GM23338 (cell line): ENCODE measurements at regions not wholly inside any gene's neighbourhood (a gene's known extent, or its start where the extent isn't known, plus 50 kb on each side); places are given as distances from the start of the nearest gene placed in this dataset.

ENCODE experiments used
- ATAC-seq: fragments of 200-7000 bp; cut with Tn5 transposase; 3 replicates; pipeline ENCODE4 v1.9.1; 2020
- DNase-seq: peaks from one replicate; pipeline ENCODE4 v3.0.0-alpha.2; 2015; ENCODE audit warnings: low spot score
- H2AFZ ChIP-seq: fragments of 200-600 bp; sonication (generic); 2 replicates; pipeline ENCODE4 v1.8.0; 2016; ENCODE audit warnings: antibody characterized with exemption, mild to moderate bottlenecking, moderate library complexity
- H3F3A ChIP-seq: fragments of 200-600 bp; sonication (generic); replicated peaks from 2 replicates; pipeline ENCODE4 v1.8.0; 2017; ENCODE audit warnings: antibody characterized with exemption, mixed run types, low read depth
- H3K27ac ChIP-seq: fragments of 200-600 bp; sonication (generic); 2 replicates; pipeline ENCODE4 v1.6.1; 2016; ENCODE audit warnings: low read depth
- H3K27me3 ChIP-seq: fragments of 200-600 bp; sonication (generic); 2 replicates; pipeline ENCODE4 v1.8.0; 2016; ENCODE audit warnings: mild to moderate bottlenecking, mixed run types, moderate library complexity; ENCODE audit not compliant: insufficient read depth
- H3K36me3 ChIP-seq: fragments of 200-600 bp; sonication (generic); 2 replicates; pipeline ENCODE4 v1.8.0; 2016; ENCODE audit warnings: mild to moderate bottlenecking; ENCODE audit not compliant: insufficient read depth
- H3K4me1 ChIP-seq: fragments of 200-600 bp; sonication (generic); 2 replicates; pipeline ENCODE4 v1.8.0; 2016; ENCODE audit warnings: mild to moderate bottlenecking, moderate library complexity; ENCODE audit not compliant: insufficient read depth
- H3K4me2 ChIP-seq: fragments of 200-600 bp; sonication (generic); 2 replicates; pipeline ENCODE4 v1.7.1; 2017; ENCODE audit warnings: mixed run types
- H3K4me3 ChIP-seq: fragments of 200-600 bp; sonication (generic); 2 replicates; pipeline ENCODE4 v1.6.1; 2016; ENCODE audit warnings: mixed run types
- H3K79me2 ChIP-seq: fragments of 200-600 bp; sonication (generic); replicated peaks from 2 replicates; pipeline ENCODE4 v1.8.0; 2017; ENCODE audit warnings: mild to moderate bottlenecking; ENCODE audit not compliant: insufficient read depth
- H3K9me2 ChIP-seq: fragments of 200-600 bp; sonication (generic); 2 replicates; pipeline ENCODE4 v1.8.0; 2017; ENCODE audit not compliant: insufficient read depth
- H4K20me1 ChIP-seq: fragments of 200-600 bp; sonication (generic); replicated peaks from 2 replicates; pipeline ENCODE4 v1.8.0; 2017; ENCODE audit warnings: mild to moderate bottlenecking; ENCODE audit not compliant: insufficient read depth
- H3K27ac Mint-ChIP-seq: 2 replicates; pipeline ENCODE4 v1.8.0; 2020; ENCODE audit warnings: inconsistent platforms, mild to moderate bottlenecking, moderate library complexity, mixed read lengths
- H3K27me3 Mint-ChIP-seq: 3 replicates; pipeline ENCODE4 v1.8.0; 2022; ENCODE audit warnings: low read depth, mild to moderate bottlenecking, moderate library complexity, mixed read lengths, inconsistent platforms; ENCODE audit not compliant: insufficient read depth, poor library complexity
- H3K36me3 Mint-ChIP-seq: 3 replicates; pipeline ENCODE4 v1.8.0; 2021; ENCODE audit warnings: low read depth, mild to moderate bottlenecking, inconsistent platforms, moderate library complexity, mixed read lengths
- H3K4me1 Mint-ChIP-seq: 3 replicates; pipeline ENCODE4 v1.8.0; 2020; ENCODE audit warnings: mild to moderate bottlenecking, inconsistent platforms, mixed read lengths
- H3K4me3 Mint-ChIP-seq: 3 replicates; pipeline ENCODE4 v1.8.0; 2021; ENCODE audit warnings: moderate library complexity, mild to moderate bottlenecking, inconsistent platforms, mixed read lengths
- H3K9me3 Mint-ChIP-seq: 3 replicates; pipeline ENCODE4 v1.8.0; 2020; ENCODE audit warnings: moderate library complexity, mild to moderate bottlenecking, inconsistent platforms, mixed read lengths
- CREB1 ChIP-seq: fragments of 250-450 bp; sonication (Bioruptor Pico); IDR thresholded peaks from 2 replicates; pipeline ENCODE4 v1.5.0; 2020; ENCODE audit warnings: low read depth, mild to moderate bottlenecking, moderate library complexity
- EZH2 ChIP-seq: fragments of 200-600 bp; sonication (generic); IDR thresholded peaks from one replicate; pipeline ENCODE4 v1.8.0; 2017; ENCODE audit warnings: antibody characterized with exemption, mild to moderate bottlenecking, low read depth; ENCODE audit not compliant: unreplicated experiment
- EZH2phosphoT487 ChIP-seq: fragments of 200-600 bp; sonication (generic); IDR thresholded peaks from one replicate; pipeline ENCODE4 v1.8.1; 2018; ENCODE audit warnings: antibody characterized with exemption; ENCODE audit not compliant: unreplicated experiment
- JUNB ChIP-seq: IDR thresholded peaks from one replicate; pipeline ENCODE4 v1.6.1; 2016; ENCODE audit warnings: antibody characterized with exemption; ENCODE audit not compliant: unreplicated experiment
- NANOG ChIP-seq: IDR thresholded peaks from 2 replicates; pipeline ENCODE4 v1.6.1; 2016; ENCODE audit warnings: antibody characterized with exemption, borderline replicate concordance
- POLR2AphosphoS5 ChIP-seq: IDR thresholded peaks from 2 replicates; pipeline ENCODE4 v1.6.1; 2016; ENCODE audit warnings: antibody characterized with exemption, low read depth
- STAT1 ChIP-seq: IDR thresholded peaks from one replicate; pipeline ENCODE4 v1.6.1; 2016; ENCODE audit warnings: antibody characterized with exemption; ENCODE audit not compliant: unreplicated experiment
- ZNF114 ChIP-seq: fragments of 250-450 bp; sonication (Bioruptor Pico); IDR thresholded peaks from 2 replicates; pipeline ENCODE4 v1.5.0; 2020; ENCODE audit warnings: mild to moderate bottlenecking, moderate library complexity
- ZNF331 ChIP-seq: fragments of 250-450 bp; sonication (Bioruptor Pico); IDR thresholded peaks from 2 replicates; pipeline ENCODE4 v1.5.0; 2020; ENCODE audit warnings: low read depth, mild to moderate bottlenecking, moderate library complexity
- TF ChIP-seq, protein P1 (sequence below): fragments of 250-450 bp; sonication (Bioruptor Pico); IDR thresholded peaks from 2 replicates; pipeline ENCODE4 v1.5.0; 2020; ENCODE audit warnings: mild to moderate bottlenecking, moderate library complexity
- TF ChIP-seq, protein P2 (sequence below), 2 experiments: fragments of 200-600 bp in 1 of 2; sonication (generic) in 1 of 2; conservative IDR thresholded peaks; 2 replicates each; pipeline versions ENCODE4 v1.5.1 to v1.6.1; 2016 to 2017; ENCODE audit warnings: antibody characterized with exemption in 2 of 2, low read depth in 2 of 2, mild to moderate bottlenecking in 2 of 2, moderate library complexity in 1 of 2
- TF ChIP-seq, protein P3 (sequence below): IDR thresholded peaks from 2 replicates; pipeline ENCODE4 v1.6.1; 2016; ENCODE audit warnings: antibody characterized with exemption
- TF ChIP-seq, protein P4 (sequence below): IDR thresholded peaks from one replicate; pipeline ENCODE4 v1.6.1; 2018; ENCODE audit warnings: antibody characterized with exemption; ENCODE audit not compliant: unreplicated experiment

DNA sequence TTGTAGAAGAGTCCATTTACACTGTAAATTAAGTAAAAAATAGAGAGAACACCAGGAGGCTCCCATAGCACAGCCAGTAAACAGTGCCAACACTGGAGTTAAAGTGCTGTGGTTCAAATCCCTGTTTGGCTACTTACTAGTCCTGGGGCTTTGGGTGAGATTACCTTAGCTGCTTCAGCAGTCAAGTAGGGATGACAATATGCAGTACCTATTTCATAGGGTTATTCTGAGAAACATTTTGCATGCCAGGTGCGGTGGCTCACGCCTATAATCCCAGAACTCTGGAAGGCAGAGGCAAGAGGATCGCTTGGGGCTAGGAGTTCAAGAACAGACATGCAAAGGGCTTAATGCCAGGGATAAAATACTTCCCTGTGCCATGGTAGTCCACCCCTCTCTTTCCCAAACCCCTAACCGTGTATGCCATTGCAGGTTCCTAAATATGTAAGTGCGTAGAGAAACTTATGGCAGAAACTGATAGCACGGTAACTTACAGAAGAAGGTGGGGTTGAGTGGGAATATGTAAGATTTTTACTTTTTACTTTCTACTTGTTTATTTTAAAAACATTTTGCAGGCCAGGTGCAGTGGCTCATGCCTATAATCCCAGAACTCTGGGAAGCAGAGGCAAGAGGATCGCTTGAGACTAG lies 86.4 kb upstream of the PICALM start (continued):
- TF ChIP-seq CREB1 (CRISPR knock-in tag), result no peak

DNA sequence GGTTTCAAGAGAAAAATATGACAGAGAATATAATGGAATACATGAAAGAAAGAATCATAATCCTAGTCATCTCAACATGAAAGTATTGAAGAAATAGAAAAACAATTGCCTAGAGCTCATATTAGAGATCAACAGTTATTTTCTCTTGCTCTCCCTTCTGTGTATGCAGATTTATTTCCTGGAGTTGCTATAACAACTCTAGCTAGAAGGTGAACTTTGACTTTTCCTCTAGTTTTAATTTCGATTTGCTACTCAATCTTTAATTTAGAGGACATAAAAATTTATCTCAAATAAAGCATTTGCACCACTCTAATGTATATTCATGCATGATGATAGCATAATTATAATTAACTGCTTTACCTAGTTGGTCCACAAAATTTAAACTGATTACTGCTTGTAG lies 84.6 kb upstream of the PICALM start:
- Mint-ChIP-seq H3K4me3 (no peak overlapping the region), H3K4me1 (peaks cover 26% of the 10 kb centered on the region)
- ATAC-seq, result no peak

More for the DNA sequence above, 84.6 kb upstream of the PICALM start:
- Histone ChIP-seq H3K4me3 (no peak overlapping the region), H3K36me3 (no peaks in the 10 kb centered on the region), H3K9me2 (peaks cover 2% of the 10 kb centered on the region; the same call in 1 of the 2 replicates), H3K79me2 (no peaks in the 10 kb centered on the region), H3F3A (no peaks in the 10 kb centered on the region), H2AFZ (no peak overlapping the region), H3K4me2 (no peak overlapping the region), H4K20me1 (no peaks in the 10 kb centered on the region; the same call in 1 of the 2 replicates), H3K27me3 (no peaks in the 10 kb centered on the region), H3K27ac (no peak overlapping the region), H3K4me1 (peaks cover 9% of the 10 kb centered on the region; the same call in 1 of the 2 replicates)
- Mint-ChIP-seq H3K27ac (no peak overlapping the region), H3K9me3 (no peaks in the 10 kb centered on the region), H3K36me3 (no peaks in the 10 kb centered on the region), H3K27me3 (peaks cover 2% of the 10 kb centered on the region)
- no peak for DNase-seq
- TF ChIP-seq, protein P1, sequence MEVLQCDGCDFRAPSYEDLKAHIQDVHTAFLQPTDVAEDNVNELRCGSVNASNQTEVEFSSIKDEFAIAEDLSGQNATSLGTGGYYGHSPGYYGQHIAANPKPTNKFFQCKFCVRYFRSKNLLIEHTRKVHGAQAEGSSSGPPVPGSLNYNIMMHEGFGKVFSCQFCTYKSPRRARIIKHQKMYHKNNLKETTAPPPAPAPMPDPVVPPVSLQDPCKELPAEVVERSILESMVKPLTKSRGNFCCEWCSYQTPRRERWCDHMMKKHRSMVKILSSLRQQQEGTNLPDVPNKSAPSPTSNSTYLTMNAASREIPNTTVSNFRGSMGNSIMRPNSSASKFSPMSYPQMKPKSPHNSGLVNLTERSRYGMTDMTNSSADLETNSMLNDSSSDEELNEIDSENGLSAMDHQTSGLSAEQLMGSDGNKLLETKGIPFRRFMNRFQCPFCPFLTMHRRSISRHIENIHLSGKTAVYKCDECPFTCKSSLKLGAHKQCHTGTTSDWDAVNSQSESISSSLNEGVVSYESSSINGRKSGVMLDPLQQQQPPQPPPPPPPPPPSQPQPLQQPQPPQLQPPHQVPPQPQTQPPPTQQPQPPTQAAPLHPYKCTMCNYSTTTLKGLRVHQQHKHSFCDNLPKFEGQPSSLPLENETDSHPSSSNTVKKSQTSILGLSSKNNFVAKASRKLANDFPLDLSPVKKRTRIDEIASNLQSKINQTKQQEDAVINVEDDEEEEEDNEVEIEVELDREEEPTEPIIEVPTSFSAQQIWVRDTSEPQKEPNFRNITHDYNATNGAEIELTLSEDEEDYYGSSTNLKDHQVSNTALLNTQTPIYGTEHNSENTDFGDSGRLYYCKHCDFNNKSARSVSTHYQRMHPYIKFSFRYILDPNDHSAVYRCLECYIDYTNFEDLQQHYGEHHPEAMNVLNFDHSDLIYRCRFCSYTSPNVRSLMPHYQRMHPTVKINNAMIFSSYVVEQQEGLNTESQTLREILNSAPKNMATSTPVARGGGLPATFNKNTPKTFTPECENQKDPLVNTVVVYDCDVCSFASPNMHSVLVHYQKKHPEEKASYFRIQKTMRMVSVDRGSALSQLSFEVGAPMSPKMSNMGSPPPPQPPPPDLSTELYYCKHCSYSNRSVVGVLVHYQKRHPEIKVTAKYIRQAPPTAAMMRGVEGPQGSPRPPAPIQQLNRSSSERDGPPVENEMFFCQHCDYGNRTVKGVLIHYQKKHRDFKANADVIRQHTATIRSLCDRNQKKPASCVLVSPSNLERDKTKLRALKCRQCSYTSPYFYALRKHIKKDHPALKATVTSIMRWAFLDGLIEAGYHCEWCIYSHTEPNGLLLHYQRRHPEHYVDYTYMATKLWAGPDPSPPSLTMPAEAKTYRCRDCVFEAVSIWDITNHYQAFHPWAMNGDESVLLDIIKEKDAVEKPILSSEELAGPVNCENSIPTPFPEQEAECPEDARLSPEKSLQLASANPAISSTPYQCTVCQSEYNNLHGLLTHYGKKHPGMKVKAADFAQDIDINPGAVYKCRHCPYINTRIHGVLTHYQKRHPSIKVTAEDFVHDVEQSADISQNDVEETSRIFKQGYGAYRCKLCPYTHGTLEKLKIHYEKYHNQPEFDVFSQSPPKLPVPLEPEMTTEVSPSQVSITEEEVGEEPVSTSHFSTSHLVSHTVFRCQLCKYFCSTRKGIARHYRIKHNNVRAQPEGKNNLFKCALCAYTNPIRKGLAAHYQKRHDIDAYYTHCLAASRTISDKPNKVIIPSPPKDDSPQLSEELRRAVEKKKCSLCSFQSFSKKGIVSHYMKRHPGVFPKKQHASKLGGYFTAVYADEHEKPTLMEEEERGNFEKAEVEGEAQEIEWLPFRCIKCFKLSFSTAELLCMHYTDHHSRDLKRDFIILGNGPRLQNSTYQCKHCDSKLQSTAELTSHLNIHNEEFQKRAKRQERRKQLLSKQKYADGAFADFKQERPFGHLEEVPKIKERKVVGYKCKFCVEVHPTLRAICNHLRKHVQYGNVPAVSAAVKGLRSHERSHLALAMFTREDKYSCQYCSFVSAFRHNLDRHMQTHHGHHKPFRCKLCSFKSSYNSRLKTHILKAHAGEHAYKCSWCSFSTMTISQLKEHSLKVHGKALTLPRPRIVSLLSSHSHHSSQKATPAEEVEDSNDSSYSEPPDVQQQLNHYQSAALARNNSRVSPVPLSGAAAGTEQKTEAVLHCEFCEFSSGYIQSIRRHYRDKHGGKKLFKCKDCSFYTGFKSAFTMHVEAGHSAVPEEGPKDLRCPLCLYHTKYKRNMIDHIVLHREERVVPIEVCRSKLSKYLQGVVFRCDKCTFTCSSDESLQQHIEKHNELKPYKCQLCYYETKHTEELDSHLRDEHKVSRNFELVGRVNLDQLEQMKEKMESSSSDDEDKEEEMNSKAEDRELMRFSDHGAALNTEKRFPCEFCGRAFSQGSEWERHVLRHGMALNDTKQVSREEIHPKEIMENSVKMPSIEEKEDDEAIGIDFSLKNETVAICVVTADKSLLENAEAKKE (CRISPR knock-in tag), result no peak
- TF ChIP-seq JUNB, result no peak
- no peak for TF ChIP-seq EZH2phosphoT487
- no peak for TF ChIP-seq ZNF114 (CRISPR knock-in tag)
- TF ChIP-seq, protein P2, sequence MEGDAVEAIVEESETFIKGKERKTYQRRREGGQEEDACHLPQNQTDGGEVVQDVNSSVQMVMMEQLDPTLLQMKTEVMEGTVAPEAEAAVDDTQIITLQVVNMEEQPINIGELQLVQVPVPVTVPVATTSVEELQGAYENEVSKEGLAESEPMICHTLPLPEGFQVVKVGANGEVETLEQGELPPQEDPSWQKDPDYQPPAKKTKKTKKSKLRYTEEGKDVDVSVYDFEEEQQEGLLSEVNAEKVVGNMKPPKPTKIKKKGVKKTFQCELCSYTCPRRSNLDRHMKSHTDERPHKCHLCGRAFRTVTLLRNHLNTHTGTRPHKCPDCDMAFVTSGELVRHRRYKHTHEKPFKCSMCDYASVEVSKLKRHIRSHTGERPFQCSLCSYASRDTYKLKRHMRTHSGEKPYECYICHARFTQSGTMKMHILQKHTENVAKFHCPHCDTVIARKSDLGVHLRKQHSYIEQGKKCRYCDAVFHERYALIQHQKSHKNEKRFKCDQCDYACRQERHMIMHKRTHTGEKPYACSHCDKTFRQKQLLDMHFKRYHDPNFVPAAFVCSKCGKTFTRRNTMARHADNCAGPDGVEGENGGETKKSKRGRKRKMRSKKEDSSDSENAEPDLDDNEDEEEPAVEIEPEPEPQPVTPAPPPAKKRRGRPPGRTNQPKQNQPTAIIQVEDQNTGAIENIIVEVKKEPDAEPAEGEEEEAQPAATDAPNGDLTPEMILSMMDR (conservative IDR thresholded peaks at IDR 0.05; ENCODE audit: low read depth in 2 of 2), result no peak
- no peak for TF ChIP-seq POLR2AphosphoS5
- TF ChIP-seq NANOG, result no peak
- TF ChIP-seq, protein P3, sequence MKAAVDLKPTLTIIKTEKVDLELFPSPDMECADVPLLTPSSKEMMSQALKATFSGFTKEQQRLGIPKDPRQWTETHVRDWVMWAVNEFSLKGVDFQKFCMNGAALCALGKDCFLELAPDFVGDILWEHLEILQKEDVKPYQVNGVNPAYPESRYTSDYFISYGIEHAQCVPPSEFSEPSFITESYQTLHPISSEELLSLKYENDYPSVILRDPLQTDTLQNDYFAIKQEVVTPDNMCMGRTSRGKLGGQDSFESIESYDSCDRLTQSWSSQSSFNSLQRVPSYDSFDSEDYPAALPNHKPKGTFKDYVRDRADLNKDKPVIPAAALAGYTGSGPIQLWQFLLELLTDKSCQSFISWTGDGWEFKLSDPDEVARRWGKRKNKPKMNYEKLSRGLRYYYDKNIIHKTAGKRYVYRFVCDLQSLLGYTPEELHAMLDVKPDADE, result no peak
- TF ChIP-seq ZNF331 (CRISPR knock-in tag), result no peak
- no peak for TF ChIP-seq CREB1 (CRISPR knock-in tag)
- TF ChIP-seq, protein P4, sequence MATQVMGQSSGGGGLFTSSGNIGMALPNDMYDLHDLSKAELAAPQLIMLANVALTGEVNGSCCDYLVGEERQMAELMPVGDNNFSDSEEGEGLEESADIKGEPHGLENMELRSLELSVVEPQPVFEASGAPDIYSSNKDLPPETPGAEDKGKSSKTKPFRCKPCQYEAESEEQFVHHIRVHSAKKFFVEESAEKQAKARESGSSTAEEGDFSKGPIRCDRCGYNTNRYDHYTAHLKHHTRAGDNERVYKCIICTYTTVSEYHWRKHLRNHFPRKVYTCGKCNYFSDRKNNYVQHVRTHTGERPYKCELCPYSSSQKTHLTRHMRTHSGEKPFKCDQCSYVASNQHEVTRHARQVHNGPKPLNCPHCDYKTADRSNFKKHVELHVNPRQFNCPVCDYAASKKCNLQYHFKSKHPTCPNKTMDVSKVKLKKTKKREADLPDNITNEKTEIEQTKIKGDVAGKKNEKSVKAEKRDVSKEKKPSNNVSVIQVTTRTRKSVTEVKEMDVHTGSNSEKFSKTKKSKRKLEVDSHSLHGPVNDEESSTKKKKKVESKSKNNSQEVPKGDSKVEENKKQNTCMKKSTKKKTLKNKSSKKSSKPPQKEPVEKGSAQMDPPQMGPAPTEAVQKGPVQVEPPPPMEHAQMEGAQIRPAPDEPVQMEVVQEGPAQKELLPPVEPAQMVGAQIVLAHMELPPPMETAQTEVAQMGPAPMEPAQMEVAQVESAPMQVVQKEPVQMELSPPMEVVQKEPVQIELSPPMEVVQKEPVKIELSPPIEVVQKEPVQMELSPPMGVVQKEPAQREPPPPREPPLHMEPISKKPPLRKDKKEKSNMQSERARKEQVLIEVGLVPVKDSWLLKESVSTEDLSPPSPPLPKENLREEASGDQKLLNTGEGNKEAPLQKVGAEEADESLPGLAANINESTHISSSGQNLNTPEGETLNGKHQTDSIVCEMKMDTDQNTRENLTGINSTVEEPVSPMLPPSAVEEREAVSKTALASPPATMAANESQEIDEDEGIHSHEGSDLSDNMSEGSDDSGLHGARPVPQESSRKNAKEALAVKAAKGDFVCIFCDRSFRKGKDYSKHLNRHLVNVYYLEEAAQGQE, result no peak
- TF ChIP-seq STAT1, result no peak
- no peak for TF ChIP-seq EZH2
